Neural progenitor cell (in vitro differentiated cells): ENCODE measurements at regions not wholly inside any gene's neighbourhood (a gene's known extent, or its start where the extent isn't known, plus 50 kb on each side); places are given as distances from the start of the nearest gene placed in this dataset.
A peak's percentile ranks its signal among the peaks of the same experiment; 100 is the strongest.

Experiments used
- DNase-seq: peaks from one replicate; pipeline ENCODE4 v3.0.0-alpha.2; 2016; ENCODE audit warnings: low spot score
- H2AFZ ChIP-seq: fragments of 200-600 bp; sonication (generic); replicated peaks from 2 replicates; pipeline ENCODE4 v1.6.1; 2016; ENCODE audit warnings: antibody characterized with exemption
- H3F3A ChIP-seq: fragments of 200-600 bp; sonication (generic); 2 replicates; pipeline ENCODE4 v1.6.1; 2016; ENCODE audit warnings: antibody characterized with exemption, low read depth
- H3K27ac ChIP-seq: fragments of 200-600 bp; sonication (generic); 2 replicates; pipeline ENCODE4 v1.5.1; 2016; ENCODE audit warnings: mild to moderate bottlenecking
- H3K27me3 ChIP-seq: fragments of 200-600 bp; sonication (generic); 2 replicates; pipeline ENCODE4 v1.6.1; 2016; ENCODE audit warnings: mild to moderate bottlenecking, moderate library complexity
- H3K36me3 ChIP-seq: fragments of 200-600 bp; sonication (generic); 2 replicates; pipeline ENCODE4 v1.5.1; 2016
- H3K4me1 ChIP-seq: fragments of 200-600 bp; sonication (generic); 2 replicates; pipeline ENCODE4 v1.6.1; 2016; ENCODE audit warnings: mixed run types
- H3K4me2 ChIP-seq: fragments of 200-600 bp; sonication (generic); 2 replicates; pipeline ENCODE4 v1.6.1; 2016
- H3K4me3 ChIP-seq: fragments of 200-600 bp; sonication (generic); 2 replicates; pipeline ENCODE4 v1.5.1; 2016
- H3K79me2 ChIP-seq: fragments of 200-600 bp; sonication (generic); 2 replicates; pipeline ENCODE4 v1.6.1; 2016; ENCODE audit warnings: low read depth
- H3K9ac ChIP-seq: fragments of 200-600 bp; sonication (generic); 2 replicates; pipeline ENCODE4 v1.6.1; 2016
- H3K9me3 ChIP-seq: fragments of 200-600 bp; sonication (generic); 2 replicates; pipeline ENCODE4 v1.5.1; 2016; ENCODE audit warnings: low read depth
- H4K20me1 ChIP-seq: fragments of 200-600 bp; sonication (generic); 2 replicates; pipeline ENCODE4 v1.6.1; 2016; ENCODE audit warnings: low read depth
- H3K27ac Mint-ChIP-seq: 3 replicates; pipeline ENCODE4 v1.8.0; 2021; ENCODE audit warnings: mixed read lengths
- H3K27me3 Mint-ChIP-seq: 2 replicates; pipeline ENCODE4 v1.8.0; 2022; ENCODE audit warnings: low read depth, mild to moderate bottlenecking, inconsistent platforms, moderate library complexity, mixed read lengths; ENCODE audit not compliant: insufficient read depth
- H3K36me3 Mint-ChIP-seq: 3 replicates; pipeline ENCODE4 v1.8.0; 2021; ENCODE audit warnings: mixed read lengths
- H3K4me1 Mint-ChIP-seq: 3 replicates; pipeline ENCODE4 v1.8.0; 2021; ENCODE audit warnings: mixed read lengths
- H3K4me3 Mint-ChIP-seq: 3 replicates; pipeline ENCODE4 v1.8.0; 2021; ENCODE audit warnings: mild to moderate bottlenecking, moderate library complexity, mixed read lengths
- H3K9me3 Mint-ChIP-seq: 3 replicates; pipeline ENCODE4 v1.8.0; 2020; ENCODE audit warnings: mixed read lengths
- EZH2 ChIP-seq: fragments of 200-600 bp; sonication (generic); IDR thresholded peaks from 2 replicates; pipeline ENCODE4 v1.6.1; 2017; ENCODE audit warnings: antibody characterized with exemption, mild to moderate bottlenecking, moderate library complexity
- EZH2phosphoT487 ChIP-seq: fragments of 200-600 bp; sonication (generic); IDR thresholded peaks from 2 replicates; pipeline ENCODE4 v1.6.1; 2017; ENCODE audit warnings: antibody characterized with exemption
- TF ChIP-seq, protein P1 (sequence below): fragments of 200-600 bp; sonication (generic); IDR thresholded peaks from 2 replicates; pipeline ENCODE4 v1.5.1; 2017; ENCODE audit warnings: antibody characterized with exemption, mild to moderate bottlenecking

DNA sequence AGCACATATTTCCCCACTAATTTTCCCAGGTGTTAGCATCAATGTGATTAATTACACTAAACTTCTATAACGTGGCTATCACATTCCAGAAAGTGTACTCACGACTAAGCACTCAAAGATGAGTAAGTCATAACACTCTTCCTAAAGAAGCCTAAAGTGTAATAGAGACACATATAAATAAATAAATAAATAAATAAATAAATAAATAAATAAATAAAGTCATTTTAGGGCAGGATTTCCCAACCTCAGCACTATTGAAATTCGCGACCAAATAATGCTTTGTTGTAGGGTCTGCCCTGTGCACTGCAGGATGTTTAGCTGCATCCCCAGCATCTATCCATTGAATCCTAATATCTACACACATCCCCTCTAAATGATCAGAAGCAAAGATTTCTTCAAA is 390.9 kb downstream of the CDH7 start:
- Histone ChIP-seq H4K20me1 (no peaks in the 10 kb centered on the region), H3K79me2 (no peaks in the 10 kb centered on the region), H3K27ac (no peak overlapping the region), H2AFZ (no peak overlapping the region), H3F3A (no peaks in the 10 kb centered on the region), H3K4me3 (no peak overlapping the region), H3K9ac (no peak overlapping the region), H3K27me3 (no peaks in the 10 kb centered on the region), H3K9me3 (no peaks in the 10 kb centered on the region), H3K4me1 (peaks cover 27% of the 10 kb centered on the region), H3K36me3 (no peaks in the 10 kb centered on the region), H3K4me2 (no peak overlapping the region)
- Mint-ChIP-seq H3K4me1 (peaks cover 9% of the 10 kb centered on the region), H3K9me3 (no peaks in the 10 kb centered on the region), H3K27ac (no peak overlapping the region), H3K36me3 (no peaks in the 10 kb centered on the region), H3K27me3 (peaks cover 2% of the 10 kb centered on the region), H3K4me3 (no peak overlapping the region)
- TF ChIP-seq EZH2 (no peak), EZH2phosphoT487 (no peak)
- TF ChIP-seq, protein P1, sequence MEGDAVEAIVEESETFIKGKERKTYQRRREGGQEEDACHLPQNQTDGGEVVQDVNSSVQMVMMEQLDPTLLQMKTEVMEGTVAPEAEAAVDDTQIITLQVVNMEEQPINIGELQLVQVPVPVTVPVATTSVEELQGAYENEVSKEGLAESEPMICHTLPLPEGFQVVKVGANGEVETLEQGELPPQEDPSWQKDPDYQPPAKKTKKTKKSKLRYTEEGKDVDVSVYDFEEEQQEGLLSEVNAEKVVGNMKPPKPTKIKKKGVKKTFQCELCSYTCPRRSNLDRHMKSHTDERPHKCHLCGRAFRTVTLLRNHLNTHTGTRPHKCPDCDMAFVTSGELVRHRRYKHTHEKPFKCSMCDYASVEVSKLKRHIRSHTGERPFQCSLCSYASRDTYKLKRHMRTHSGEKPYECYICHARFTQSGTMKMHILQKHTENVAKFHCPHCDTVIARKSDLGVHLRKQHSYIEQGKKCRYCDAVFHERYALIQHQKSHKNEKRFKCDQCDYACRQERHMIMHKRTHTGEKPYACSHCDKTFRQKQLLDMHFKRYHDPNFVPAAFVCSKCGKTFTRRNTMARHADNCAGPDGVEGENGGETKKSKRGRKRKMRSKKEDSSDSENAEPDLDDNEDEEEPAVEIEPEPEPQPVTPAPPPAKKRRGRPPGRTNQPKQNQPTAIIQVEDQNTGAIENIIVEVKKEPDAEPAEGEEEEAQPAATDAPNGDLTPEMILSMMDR: no peak
- DNase-seq: no peak

- H3K27me3 Mint-ChIP-seq: peaks cover 2% of the 10 kb centered on the region
- Histone ChIP-seq H2AFZ (no peak overlapping the region), H3K27me3 (no peaks in the 10 kb centered on the region), H3F3A (peaks cover 6% of the 10 kb centered on the region), H3K36me3 (no peaks in the 10 kb centered on the region), H3K79me2 (no peaks in the 10 kb centered on the region), H3K9ac (no peak overlapping the region), H3K27ac (no peak overlapping the region), H3K4me2 (no peak overlapping the region), H3K4me1 (peaks cover 40% of the 10 kb centered on the region), H3K9me3 (no peaks in the 10 kb centered on the region), H3K4me3 (no peak overlapping the region), H4K20me1 (no peaks in the 10 kb centered on the region)
- peaks cover 21% of the 10 kb centered on the region for H3K4me1 Mint-ChIP-seq
- H3K4me3 Mint-ChIP-seq: no peak overlapping the region
- DNase-seq: no peak
- peaks cover 2% of the 10 kb centered on the region for H3K36me3 Mint-ChIP-seq
- no peaks in the 10 kb centered on the region for H3K9me3 Mint-ChIP-seq
- no peak overlapping the region for H3K27ac Mint-ChIP-seq
- TF ChIP-seq, protein P1: no peak
- no peak for TF ChIP-seq EZH2
- no peak for TF ChIP-seq EZH2phosphoT487
Measured at GRCh38 chr18:66138642-66139041, 387.8 kb downstream of the CDH7 start.

DNA sequence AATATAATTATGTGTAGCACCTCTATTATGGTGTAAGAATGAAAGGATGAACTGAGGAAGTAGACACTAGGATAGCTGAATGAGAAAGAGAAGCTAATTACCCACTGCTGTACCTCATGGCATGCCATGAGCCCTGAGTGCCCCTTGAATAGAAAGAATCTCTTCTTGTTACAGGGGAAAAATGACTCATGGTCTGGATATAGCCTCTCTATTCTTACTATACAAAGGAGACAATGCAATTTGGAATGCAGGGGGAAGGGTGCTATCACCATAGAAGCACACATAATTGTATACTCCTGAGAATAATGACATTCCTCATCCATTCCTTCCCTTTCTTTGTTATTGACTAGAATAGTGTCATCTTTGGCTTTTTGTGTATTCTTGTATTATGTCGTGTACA is 385.2 kb downstream of the CDH7 start:
- H3K36me3 ChIP-seq: no peaks in the 10 kb centered on the region
- Mint-ChIP-seq H3K27me3 (peaks cover 2% of the 10 kb centered on the region), H3K4me1 (peaks cover 17% of the 10 kb centered on the region), H3K36me3 (peaks cover 2% of the 10 kb centered on the region), H3K9me3 (no peaks in the 10 kb centered on the region), H3K27ac (peak overlapping the region; percentile 4), H3K4me3 (no peak overlapping the region)
- H3K9me3 ChIP-seq: no peaks in the 10 kb centered on the region
- peaks cover 6% of the 10 kb centered on the region for H3F3A ChIP-seq
- peak overlapping the region; percentile 16 for H3K4me2 ChIP-seq
- peak overlapping the region; percentile 79 for H3K27ac ChIP-seq
- no peak overlapping the region for H3K4me3 ChIP-seq
- H3K27me3 ChIP-seq: no peaks in the 10 kb centered on the region
- H3K9ac ChIP-seq: no peak overlapping the region
- no peak for TF ChIP-seq EZH2
- TF ChIP-seq, protein P1: no peak
- TF ChIP-seq EZH2phosphoT487: no peak
- peak; percentile 65 for DNase-seq
- peaks cover 29% of the 10 kb centered on the region for H3K4me1 ChIP-seq
- no peaks in the 10 kb centered on the region for H3K79me2 ChIP-seq
- no peaks in the 10 kb centered on the region for H4K20me1 ChIP-seq
- no peak overlapping the region for H2AFZ ChIP-seq
